ENCODE measurements at regions not wholly inside any gene's neighbourhood (a gene's known extent, or its start where the extent isn't known, plus 50 kb on each side); places are given as distances from the start of the nearest gene placed in this dataset.

DNA sequence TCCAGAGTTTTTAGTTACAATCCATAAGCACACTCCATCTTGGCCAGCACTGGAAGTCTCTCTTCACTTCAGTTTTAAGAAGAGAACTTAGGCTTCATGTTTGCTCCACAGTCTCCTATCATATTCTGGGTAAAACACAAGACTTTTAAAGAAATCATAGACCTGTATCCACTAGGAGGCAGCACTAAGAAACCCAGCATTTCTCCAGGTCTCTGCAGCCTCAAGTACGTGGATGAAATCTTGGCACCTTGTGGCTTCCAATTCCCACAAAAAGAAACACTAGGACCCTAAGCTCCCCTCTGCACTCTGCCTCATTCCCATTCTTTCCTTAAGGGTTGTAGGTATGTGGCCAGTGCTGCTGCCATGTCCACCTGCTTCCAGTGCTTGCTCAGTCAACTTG lies 367.3 kb upstream of the CASK start:
- TF ChIP-seq, protein P1, sequence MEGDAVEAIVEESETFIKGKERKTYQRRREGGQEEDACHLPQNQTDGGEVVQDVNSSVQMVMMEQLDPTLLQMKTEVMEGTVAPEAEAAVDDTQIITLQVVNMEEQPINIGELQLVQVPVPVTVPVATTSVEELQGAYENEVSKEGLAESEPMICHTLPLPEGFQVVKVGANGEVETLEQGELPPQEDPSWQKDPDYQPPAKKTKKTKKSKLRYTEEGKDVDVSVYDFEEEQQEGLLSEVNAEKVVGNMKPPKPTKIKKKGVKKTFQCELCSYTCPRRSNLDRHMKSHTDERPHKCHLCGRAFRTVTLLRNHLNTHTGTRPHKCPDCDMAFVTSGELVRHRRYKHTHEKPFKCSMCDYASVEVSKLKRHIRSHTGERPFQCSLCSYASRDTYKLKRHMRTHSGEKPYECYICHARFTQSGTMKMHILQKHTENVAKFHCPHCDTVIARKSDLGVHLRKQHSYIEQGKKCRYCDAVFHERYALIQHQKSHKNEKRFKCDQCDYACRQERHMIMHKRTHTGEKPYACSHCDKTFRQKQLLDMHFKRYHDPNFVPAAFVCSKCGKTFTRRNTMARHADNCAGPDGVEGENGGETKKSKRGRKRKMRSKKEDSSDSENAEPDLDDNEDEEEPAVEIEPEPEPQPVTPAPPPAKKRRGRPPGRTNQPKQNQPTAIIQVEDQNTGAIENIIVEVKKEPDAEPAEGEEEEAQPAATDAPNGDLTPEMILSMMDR (IDR thresholded peaks at IDR 0.05): no peak
- no peak for TF ChIP-seq POLR2A (IDR thresholded peaks at IDR 0.05)

Data from tibial nerve (tissue), 3 donors.